Cardiac muscle cell (in vitro differentiated cells and primary cell): ENCODE measurements at regions not wholly inside any gene's neighbourhood (a gene's known extent, or its start where the extent isn't known, plus 50 kb on each side); places are given as distances from the start of the nearest gene placed in this dataset.
A peak's percentile ranks its signal among the peaks of the same experiment; 100 is the strongest.

Experiments used
- DNase-seq, 2 donors: peaks; one replicate each; pipeline versions ENCODE4 v3.0.0 to v3.0.0-alpha.2; 2010 to 2017; ENCODE audit warnings: low read depth in 1 of 2, low spot score in 1 of 2
- H3K27ac ChIP-seq: fragments of 200-600 bp; sonication (generic); 2 replicates; pipeline ENCODE4 v1.5.1; 2016
- H3K27me3 ChIP-seq: fragments of 200-600 bp; sonication (generic); 2 replicates; pipeline ENCODE4 v1.6.0; 2016; ENCODE audit warnings: control low read depth
- H3K36me3 ChIP-seq: fragments of 200-600 bp; sonication (generic); 2 replicates; pipeline ENCODE4 v1.5.1; 2016; ENCODE audit warnings: control low read depth
- H3K4me1 ChIP-seq: fragments of 200-600 bp; sonication (generic); 2 replicates; pipeline ENCODE4 v1.8.1; 2017; ENCODE audit warnings: low read depth, mild to moderate bottlenecking, mixed run types
- H3K4me3 ChIP-seq: fragments of 200-600 bp; sonication (generic); 2 replicates; pipeline ENCODE4 v1.5.1; 2016; ENCODE audit warnings: mild to moderate bottlenecking
- H3K9me3 ChIP-seq: fragments of 200-600 bp; sonication (generic); 2 replicates; pipeline ENCODE4 v1.5.1; 2017; ENCODE audit warnings: low read depth, mild to moderate bottlenecking, control low read depth
- TF ChIP-seq, protein P1 (sequence below): IDR thresholded peaks from 2 replicates; pipeline ENCODE4 v1.5.1; 2012; ENCODE audit warnings: low read depth, mild to moderate bottlenecking, low read length

DNA sequence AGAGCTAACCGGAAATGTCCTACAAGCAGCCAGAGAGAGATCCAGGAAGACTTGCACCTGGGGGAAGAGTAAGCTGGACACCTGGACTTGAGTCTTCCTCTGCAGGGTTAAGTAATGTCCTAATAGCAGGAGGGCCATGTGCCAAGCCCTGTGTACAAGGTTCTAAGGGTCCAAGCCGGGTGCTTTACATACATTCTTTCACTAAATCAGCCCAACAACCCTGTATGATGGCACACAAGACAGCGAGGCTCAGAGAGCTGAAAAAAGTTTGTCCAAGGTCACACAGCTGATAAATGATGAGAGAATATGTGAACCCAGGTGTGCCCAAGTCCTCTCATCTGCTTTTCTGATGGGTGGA is 215.1 kb upstream of the CDYL start:
- DNase-seq: no peak
- no peak overlapping the region for H3K27ac ChIP-seq
- no peaks in the 10 kb centered on the region for H3K4me1 ChIP-seq
- H3K9me3 ChIP-seq: no peaks in the 10 kb centered on the region
- H3K27me3 ChIP-seq: no peaks in the 10 kb centered on the region
- TF ChIP-seq, protein P1, sequence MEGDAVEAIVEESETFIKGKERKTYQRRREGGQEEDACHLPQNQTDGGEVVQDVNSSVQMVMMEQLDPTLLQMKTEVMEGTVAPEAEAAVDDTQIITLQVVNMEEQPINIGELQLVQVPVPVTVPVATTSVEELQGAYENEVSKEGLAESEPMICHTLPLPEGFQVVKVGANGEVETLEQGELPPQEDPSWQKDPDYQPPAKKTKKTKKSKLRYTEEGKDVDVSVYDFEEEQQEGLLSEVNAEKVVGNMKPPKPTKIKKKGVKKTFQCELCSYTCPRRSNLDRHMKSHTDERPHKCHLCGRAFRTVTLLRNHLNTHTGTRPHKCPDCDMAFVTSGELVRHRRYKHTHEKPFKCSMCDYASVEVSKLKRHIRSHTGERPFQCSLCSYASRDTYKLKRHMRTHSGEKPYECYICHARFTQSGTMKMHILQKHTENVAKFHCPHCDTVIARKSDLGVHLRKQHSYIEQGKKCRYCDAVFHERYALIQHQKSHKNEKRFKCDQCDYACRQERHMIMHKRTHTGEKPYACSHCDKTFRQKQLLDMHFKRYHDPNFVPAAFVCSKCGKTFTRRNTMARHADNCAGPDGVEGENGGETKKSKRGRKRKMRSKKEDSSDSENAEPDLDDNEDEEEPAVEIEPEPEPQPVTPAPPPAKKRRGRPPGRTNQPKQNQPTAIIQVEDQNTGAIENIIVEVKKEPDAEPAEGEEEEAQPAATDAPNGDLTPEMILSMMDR: no peak
- no peak overlapping the region for H3K4me3 ChIP-seq
- H3K36me3 ChIP-seq: no peaks in the 10 kb centered on the region

DNA sequence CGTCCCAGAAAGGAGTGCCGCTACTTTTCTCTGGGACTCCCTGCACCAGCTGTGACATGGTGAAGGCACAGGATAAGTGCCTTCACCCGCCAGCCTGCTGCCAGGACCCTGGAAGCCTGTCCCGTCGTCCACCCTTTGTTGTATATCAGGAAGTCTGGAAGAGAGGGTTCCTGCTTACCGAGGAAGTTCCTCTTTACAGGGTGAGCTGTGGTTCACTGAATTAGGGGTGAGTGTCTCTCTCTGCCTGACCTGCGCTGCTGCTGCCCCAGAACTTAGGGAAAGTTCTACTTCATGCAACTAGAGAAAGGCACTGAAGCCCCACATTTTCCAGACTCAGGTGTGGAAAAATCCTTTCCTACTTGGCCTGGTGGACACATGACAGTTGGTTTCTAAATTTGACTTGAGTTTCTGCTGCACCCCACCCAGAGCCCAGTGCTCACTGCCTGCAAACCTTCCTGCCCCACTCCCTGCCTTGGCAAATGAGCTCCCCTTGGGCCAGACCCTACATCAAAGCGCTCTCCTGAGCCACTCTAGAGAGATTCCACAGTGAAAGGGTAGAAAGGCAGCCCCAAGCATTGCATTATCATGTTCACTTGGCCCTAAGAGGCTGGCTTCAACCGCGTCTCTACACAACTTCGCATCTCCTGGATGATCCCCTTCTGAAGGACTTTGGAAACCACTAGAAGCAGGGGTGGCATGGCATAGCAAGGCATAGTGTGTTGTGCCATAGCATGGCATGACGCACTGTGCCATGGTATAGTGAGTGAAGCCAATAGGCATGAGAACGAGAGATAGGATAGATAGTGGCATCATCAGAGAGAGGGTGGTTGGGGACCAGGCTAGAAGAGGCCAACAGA is 215.8 kb upstream of the CDYL start:
- H3K27me3 ChIP-seq: no peaks in the 10 kb centered on the region
- no peak for DNase-seq
- H3K36me3 ChIP-seq: no peaks in the 10 kb centered on the region
- H3K9me3 ChIP-seq: no peaks in the 10 kb centered on the region
- no peaks in the 10 kb centered on the region for H3K4me1 ChIP-seq
- no peak overlapping the region for H3K27ac ChIP-seq
- H3K4me3 ChIP-seq: no peak overlapping the region
- TF ChIP-seq, protein P1: no peak

DNA sequence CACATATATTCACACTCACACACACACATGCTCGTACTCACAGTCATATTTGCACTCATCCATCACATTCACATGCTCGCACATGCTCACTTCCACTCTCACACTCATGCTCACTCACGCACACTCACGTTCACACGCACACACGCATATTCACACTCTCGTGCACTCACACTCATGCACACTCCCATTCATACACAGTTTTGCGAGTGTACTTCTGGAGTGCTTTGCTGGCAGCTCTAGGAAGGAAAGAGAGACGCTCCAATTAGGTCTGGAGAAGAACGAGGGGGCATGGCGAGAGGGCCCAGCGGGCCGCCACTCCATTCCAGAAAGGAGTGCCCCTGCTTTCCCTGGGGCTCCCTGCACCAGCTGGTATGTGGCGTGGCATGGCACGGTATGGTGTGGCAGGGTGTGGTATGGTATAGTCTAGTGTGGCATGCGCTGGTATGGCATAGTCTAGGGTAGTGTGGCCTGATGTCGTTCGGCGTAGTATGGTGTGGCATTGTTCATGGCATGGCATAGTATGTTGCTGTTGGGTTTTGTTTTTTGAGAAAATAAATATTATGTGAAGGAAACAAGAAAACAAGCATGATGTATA is 216.8 kb upstream of the CDYL start:
- TF ChIP-seq, protein P1: no peak
- no peaks in the 10 kb centered on the region for H3K27me3 ChIP-seq
- H3K4me1 ChIP-seq: no peaks in the 10 kb centered on the region
- H3K4me3 ChIP-seq: no peak overlapping the region
- DNase-seq: no peak
- no peaks in the 10 kb centered on the region for H3K9me3 ChIP-seq
- no peaks in the 10 kb centered on the region for H3K36me3 ChIP-seq
- no peak overlapping the region for H3K27ac ChIP-seq

DNA sequence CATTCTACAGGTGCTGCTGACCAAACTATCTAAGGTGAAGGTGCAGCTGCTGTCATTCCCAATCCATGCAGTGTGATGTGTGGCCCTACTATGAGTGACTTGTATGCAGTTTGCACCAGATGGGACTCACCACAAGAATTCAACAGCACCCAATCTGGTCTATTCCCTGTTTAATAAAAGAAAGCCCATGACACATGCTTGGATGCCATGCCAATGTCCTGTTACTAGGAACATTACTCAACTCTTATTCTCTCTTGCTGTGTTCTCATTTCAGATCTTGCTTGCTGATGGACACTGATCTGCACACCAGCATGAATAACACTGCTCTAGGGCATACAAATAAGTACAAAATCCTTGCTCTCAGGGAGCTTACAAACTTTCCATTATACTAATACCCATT is 221.6 kb upstream of the CDYL start:
- no peaks in the 10 kb centered on the region for H3K36me3 ChIP-seq
- DNase-seq: no peak
- H3K4me3 ChIP-seq: no peak overlapping the region
- TF ChIP-seq, protein P1: no peak
- no peaks in the 10 kb centered on the region for H3K27me3 ChIP-seq
- H3K9me3 ChIP-seq: no peaks in the 10 kb centered on the region
- H3K4me1 ChIP-seq: no peaks in the 10 kb centered on the region
- H3K27ac ChIP-seq: no peak overlapping the region

DNA sequence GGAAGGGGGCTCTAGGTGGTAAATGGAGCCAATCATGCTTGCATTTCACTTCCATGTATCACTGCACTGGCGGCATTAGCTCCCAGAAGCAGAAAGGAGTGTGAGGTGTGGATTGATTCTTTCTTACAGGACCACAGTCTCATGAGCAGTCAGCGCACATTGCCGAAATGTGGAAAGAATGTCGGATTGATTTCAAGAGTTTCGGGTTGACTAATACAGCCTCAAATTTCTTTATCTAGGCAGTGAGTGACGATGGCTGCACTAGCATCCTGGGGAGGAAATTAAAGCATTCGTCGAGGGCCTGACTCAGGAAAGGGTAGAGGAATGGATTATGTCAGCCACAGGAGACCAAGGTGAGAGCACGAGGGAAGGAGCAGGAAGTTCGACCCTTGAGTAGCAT is 222.8 kb upstream of the CDYL start:
- H3K27me3 ChIP-seq: no peaks in the 10 kb centered on the region
- H3K36me3 ChIP-seq: no peaks in the 10 kb centered on the region
- no peaks in the 10 kb centered on the region for H3K4me1 ChIP-seq
- TF ChIP-seq, protein P1: no peak
- peak in 1 of 2 donors; percentile 76 for DNase-seq
- H3K9me3 ChIP-seq: no peaks in the 10 kb centered on the region
- H3K4me3 ChIP-seq: no peak overlapping the region
- no peak overlapping the region for H3K27ac ChIP-seq
